GM19035 (cell line): ENCODE measurements at regions not wholly inside any gene's neighbourhood (a gene's known extent, or its start where the extent isn't known, plus 50 kb on each side); places are given as distances from the start of the nearest gene placed in this dataset.

Experiments used
- ATAC-seq: cut with Tn5 transposase; IDR thresholded peaks from one replicate; pipeline ENCODE4 v1.9.1; 2021; ENCODE audit not compliant: unreplicated experiment

GRCh38 chr15:67980773-67981685 lies 73.1 kb upstream of the PIAS1 start:
- ATAC-seq: no peak

DNA sequence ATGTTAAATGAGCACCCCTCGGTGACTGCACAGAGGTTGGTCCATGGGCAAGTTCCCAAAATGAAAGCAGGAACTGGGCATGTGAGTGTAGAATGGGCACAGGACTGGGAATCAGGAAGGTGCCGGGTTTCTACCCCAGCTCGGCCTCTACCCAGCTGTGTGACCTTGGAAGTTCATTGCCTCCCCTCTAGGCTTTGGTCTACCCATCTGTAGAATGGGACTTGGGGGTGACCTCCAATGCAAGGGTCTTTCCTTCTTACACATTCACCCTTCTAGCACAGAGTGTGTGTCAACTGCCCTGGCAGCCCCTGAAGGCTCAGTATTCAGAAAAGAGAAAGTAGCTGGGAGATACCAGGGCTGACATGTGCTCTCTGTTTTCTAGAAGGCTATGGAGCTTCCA lies 72.3 kb upstream of the PIAS1 start:
- no peak for ATAC-seq

GRCh38 chr15:67991706-67992105 lies 62.4 kb upstream of the PIAS1 start:
- no peak for ATAC-seq

DNA sequence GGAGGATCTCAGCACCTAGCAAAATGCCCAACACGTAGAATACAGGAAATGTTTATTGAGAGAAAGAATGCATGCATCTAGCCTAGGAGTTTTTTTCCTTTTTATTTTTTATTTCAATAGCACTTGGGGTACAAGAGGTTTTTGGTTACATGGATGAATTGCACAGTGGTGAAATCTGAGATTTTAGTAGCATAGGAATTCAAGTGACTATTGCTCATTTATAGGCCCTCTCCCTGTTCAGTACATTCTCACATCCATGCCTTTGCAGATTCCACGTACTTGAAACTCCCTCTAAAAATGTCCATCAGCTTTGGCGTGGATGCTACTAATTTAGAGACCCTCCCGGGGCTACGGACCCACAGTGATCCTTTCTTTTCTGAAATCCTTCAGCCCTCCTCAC lies 61.7 kb upstream of the PIAS1 start:
- no peak for ATAC-seq

DNA sequence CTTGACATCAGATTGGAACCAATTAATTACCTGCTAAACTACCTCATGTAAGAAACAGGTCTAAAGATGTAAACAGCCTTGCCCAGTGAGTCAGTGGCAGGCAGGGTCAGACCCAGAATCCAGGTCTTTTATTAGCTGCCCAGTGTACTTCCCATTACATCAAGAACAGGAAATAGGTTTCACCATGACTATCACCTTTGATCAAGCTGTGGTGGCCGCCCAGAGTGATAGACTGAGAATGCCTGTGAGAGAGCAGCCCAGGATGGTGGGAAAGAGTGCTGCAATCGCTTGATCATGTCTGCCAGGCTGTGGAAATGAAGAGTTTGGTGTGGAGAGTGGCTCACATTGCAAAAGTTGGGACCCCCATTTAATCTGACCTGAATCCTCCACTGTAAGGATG lies 61.3 kb upstream of the PIAS1 start:
- no peak for ATAC-seq

- no peak for ATAC-seq
These were observed 56.1 kb upstream of the PIAS1 start for GRCh38 chr15:67997996-67998395.

DNA sequence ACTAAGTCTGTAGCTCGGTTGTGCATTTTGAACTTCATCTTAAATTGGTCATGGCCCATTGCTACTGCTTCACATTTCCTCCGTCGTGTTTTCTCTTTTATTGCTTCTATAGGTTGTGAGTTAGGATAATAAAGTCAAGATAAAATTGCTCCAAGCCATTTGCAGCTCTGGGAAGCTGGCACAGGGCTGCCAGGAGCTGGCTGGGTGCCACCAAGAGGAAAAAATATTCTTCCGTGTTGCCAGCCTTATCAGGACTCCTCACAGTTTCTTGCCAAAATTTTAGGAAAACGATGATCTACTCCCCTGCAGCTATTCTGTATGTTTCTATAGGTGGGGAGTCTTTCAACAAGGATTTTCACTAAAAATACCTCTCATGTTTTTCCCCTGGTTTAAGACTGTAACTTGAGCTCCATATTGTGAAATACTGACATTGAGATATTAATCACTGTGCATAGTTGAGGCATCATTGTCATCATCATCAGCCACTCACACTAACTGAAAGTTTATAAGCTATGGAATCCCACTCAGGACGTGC lies 55.4 kb upstream of the PIAS1 start:
- ATAC-seq: no peak

DNA sequence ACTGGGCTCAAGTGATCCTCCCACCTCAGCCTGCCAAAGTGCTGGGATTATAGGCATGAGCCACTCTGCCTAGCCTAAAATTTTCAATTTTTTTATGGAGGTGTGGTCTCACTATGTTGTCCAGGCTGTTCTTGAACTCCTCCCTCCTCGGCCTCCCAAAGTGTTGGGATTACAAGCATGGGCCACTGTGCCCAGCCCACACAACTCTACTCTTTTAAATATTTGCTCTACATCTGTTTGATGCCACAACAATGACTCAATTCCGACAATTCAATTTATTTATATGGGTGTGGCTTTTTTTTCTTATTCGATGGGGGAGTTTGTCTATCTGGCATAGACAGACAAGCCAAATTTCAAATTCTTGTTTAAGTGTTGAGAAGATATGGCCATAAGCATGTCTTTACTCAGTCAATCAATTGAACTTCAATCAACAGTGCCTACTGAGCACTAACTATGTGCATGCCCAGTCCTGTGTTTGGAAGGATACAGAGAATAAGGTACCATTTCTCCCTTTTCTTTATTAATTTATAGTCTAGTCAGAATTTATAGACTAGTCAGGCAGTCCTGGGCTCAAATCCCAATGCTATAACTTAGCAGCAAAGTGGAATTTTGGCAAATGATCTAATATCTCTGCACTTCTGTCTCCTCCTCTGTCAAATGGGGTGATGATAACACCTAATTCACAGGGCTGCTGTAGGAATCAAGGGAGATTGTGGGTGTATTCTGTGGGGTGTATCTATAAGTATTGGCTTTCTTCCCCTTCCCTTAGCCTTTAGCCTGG lies 54.6 kb upstream of the PIAS1 start:
- ATAC-seq: no peak

DNA sequence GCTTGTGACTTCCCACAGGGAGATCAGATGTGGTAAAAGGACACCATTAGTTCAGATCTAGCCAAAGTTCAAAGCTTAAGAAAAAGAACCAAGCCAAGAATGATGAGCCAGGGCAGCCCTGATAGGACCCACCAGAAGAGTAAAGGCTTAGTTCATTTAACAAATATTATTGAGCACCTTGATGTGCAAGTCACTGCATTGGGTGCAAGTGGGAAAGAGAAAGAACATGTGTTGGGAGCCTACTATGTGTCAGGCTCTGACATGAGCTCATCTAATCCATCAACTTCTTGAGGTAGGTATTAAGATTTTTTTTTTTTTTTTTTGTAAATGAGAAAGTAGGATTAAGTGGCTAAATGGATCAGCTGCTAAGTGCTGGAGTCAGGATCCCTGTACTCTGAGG lies 53.4 kb upstream of the PIAS1 start:
- no peak for ATAC-seq

DNA sequence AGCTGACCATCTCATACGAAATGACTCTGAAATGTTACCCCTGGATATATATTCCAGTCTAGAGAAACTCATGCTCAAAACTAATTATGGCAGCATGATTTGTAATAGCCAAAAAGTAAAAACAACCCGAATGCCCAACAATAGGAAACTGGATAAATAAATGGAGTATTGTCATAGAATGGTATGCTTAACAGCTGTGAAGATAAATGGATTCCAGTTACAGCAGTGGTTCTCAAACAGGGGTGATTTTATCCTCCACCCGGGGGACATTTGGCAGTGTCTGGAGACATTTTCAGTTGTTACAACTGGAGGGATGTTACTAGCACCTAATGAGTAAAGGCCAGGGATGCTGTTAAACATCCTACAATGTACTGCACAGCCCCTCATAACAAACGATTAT lies 52.3 kb upstream of the PIAS1 start:
- ATAC-seq: no peak

- ATAC-seq: no peak
These were observed 50.8 kb upstream of the PIAS1 start for GRCh38 chr15:68003297-68003696.
